ENCODE measurements at regions not wholly inside any gene's neighbourhood (a gene's known extent, or its start where the extent isn't known, plus 50 kb on each side); places are given as distances from the start of the nearest gene placed in this dataset.

GRCh38 chr5:120329095-120329494, 135.0 kb upstream of the PRR16 start:
- TF ChIP-seq CTCF (IDR thresholded peaks at IDR 0.05) (no peak), POLR2A (IDR thresholded peaks at IDR 0.05) (no peak)
